ENCODE measurements at regions not wholly inside any gene's neighbourhood (a gene's known extent, or its start where the extent isn't known, plus 50 kb on each side); places are given as distances from the start of the nearest gene placed in this dataset.

DNA sequence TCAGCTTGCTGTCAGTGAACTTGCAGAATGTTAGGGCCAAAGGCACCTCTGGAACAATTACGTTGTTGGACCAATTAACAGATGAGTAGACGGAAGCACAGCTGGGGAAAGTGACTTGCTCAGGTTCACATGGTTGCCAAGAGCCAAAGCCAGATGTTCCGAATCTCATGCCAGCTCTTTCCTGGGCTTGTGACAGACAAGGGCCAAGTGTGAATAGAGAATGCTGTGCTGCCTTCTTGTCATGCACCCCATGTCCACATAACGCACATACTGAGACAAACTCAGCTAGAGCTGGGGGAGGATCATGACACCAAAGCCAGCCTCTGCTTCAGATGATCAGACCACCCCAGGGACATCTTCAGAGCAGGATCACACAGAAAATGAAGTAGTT lies 616.3 kb downstream of the INSC start:
- no peak for DNase-seq (ENCODE audit: low spot score)

DNA sequence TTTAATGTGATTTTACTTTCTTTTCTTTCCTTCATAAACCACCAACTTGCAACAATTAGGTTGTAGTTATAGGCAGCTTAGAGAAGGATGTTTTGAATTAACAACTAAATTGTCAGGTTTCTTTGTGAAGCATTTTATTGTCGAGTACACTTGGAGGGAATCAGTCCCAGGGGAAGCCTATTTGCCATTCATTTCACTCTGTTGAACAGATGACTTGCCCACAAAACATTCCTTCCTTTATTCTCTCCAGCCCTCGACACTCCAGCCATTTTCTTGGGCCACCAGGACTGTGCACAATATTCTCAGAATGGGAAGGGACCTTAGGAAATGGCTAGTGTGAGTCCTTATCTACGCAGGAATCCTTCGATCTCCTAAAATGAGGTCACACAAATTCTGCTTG lies 620.6 kb downstream of the SOX6 start:
- no peak for DNase-seq (ENCODE audit: low spot score)

DNA sequence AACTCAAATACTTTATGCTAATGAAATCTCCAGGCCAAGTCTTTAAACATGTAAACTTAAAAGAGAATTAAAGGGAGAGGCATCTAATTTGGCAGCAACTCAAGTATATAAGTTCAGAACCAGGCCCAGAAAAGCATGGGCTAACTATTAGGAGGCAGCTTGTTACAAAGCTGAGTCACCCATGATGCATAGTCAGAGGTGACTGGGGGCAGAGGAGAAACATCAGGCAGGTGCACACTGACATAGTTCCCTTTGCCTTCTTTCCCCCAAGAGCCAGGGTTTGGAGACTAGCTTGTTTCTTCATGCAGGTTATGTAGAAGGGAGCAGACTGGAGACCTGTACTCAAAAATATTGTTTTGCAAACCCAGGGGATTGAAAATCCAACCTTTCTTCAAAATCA lies 619.0 kb downstream of the SOX6 start:
- DNase-seq (ENCODE audit: low spot score), result no peak

DNA sequence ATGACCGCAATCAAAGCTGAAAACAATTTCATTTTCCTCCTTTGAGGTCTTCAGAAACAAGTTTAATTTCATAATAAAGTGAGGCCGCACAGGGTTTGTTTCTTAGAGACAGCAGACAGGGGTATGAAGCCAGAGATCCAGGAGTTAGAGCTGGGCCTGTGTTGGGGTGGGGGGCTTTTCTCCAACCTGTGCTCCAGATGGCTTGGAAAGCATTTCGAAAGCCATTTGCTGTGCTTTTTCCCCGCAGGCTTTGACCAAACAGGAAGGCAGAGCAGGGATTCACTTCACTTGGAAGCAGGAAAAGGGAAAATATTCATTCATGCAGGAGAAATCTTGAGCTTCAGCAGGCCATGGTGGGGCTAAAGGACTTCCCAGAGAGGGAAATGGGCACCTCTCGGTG lies 617.4 kb downstream of the SOX6 start:
- DNase-seq (ENCODE audit: low spot score), result no peak

DNA sequence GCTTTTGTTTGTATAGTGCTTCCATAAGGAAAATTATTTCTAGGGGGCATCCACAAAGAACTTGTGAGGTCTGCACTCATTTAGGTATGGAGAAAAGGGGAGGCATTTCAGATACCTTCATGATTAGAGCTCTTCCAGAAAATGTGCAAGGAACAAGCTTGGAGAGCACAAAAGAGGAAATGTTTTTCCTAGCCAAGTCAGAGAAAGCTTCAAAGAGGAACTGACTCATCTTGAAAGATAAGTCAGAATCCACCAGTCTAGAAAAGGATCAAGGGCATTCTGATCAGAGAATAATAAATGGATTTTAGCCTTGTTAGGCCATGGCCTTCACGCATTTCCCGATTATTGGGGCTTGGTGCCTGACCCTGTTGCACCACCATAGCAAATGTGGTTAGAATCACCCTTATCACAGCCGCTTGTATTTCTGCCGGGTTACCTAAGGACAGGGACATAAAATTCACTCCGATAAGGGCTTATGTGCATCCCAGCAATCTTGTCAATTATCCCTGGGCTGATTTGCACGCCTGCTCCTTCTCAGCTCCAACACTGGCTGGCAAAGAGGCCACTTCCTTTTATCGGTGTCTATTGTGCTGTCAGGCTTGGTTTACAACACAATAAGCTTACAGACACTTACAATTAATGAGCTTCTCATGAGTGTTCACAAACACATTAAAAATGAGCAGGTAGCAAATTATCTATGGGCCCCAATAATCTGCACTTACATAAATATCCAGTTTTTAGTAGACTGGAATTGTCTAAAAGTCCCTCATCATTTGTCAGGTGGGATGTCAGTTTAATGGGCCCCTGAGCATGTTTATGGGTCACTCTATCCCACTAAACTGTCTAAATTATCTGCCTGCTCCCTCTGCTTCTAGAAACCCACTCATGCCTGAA lies 613.5 kb downstream of the SOX6 start:
- peak; percentile 65 for DNase-seq (ENCODE audit: low spot score)

DNA sequence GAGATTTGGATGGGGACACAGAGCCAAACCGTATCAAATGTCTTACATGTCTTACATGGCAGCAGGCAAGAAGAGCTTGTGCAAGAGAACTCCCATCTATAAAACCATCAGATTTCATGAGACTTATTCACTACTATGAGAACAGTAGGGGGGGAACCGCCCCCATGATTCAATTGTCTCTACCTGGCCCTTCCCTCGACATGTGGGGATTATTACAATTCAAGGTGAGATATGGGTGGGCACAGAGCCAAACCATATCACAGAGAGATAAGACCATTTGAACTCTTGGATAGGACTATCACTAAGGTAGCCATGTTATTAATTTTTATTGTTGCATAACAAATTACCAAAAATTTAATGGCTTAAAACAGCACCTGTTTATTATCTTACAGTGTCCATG lies 611.7 kb downstream of the SOX6 start:
- no peak for DNase-seq (ENCODE audit: low spot score)

DNA sequence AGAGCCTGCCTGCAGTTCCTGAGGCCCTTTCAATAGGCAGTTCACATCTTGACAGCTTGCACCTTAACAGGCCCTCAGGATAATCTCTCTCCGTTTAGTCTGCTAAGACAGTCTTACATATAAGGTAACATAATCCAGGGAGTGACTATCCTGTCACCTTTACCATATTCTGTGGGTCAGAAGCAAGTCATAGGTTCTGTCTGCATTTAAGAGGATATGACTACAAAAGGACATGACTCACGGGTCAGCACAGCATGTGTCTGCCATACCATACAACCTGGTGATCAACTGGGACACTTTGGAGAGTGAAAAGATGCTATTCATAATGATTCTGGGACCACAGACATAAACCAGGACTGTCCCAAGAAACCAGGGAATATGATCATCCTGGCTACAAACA lies 611.1 kb downstream of the SOX6 start:
- DNase-seq (ENCODE audit: low spot score), result no peak

DNA sequence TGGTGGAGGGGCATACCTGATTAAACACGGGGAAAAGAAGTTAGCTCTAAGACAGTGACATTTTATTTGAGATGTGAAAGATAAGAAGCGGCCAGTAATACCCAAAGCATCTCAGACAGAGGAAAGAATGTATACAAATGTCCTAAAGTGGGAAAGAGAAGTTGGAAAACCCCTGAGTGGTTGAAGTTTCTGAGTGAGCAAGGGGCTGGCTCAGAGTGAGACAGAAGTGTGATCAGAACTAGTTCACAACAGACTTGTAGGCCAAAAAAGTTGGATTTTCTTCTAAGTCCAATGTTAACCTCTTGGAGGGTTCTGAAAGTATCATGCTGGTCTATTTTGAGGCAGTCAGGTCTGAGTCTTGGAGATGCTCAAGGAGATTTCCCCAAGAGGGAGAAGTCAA lies 608.7 kb downstream of the SOX6 start:
- no peak for DNase-seq (ENCODE audit: low spot score)

DNA sequence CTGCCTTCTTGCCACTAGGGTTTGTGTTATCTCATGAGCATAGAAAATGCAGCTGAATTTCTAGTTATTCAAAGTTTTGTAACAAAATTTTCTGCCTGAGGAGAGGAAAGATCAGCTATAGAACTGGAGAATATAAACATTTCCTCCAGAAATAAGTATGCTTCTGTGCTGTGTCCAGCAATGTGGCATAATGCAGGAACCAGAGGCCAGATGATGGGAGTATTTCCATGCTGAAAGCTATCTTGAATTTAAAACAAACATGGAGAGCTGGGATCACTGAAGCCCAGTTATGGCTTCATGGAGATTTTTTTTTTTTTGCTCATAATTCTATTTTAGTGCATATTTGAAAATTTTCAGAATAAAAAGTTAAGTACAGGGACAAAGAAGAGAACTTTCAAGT lies 608.2 kb downstream of the SOX6 start:
- no peak for DNase-seq (ENCODE audit: low spot score)

DNA sequence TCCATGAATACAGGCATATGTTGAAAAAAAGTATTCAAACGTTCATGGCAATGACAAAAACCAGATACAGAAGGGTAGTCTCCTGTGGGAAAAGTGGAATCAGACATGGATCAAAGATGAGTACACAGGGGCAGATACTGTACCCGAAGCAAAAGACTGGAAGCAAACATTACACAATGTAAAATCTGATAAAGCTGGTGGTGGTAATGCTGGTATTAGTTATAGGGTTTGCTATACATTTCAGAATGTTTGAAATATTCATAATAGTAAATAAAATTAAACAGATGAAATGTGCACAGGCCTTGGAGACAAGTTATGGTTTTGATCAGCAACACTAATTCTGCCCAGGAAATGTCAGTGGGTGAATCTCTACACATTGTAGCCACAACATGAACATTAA lies 607.6 kb downstream of the SOX6 start:
- DNase-seq (ENCODE audit: low spot score), result no peak

DNA sequence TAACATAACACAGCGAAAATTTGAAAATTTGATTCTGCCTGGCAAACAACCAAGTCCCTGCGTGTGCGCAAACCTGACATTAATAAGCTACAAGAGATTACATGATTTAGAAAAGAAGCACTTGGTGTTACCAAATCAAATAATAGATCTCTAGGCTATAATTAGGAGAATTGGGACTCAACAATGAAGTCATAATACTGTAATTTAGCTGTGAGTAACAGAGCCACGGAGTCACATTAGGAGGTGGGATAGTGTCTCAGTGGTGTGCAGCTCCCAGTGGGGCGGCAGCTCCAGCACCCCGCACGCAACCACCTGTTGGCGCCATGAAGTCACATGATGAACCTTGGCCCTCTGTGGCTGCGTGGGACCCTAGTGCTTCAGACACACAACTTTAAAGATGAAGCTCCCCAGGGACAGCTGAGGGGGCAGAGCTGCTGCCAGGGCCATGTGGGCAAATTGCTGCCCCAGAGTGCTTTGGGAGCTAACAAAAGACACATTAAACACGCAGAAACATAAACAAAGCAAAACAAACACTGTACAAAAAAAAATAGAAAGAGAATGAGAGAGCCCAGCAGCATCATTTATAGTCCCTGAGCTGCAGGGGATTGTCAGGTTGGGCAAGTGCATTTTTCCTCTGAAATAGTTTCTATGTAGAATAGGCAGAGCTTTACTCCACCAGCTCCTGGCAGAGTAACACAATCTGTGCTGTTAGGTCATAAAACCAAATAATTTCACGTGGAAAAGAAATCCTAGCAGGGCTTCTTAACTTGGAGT lies 605.6 kb downstream of the SOX6 start:
- DNase-seq (ENCODE audit: low spot score), result no peak

DNA sequence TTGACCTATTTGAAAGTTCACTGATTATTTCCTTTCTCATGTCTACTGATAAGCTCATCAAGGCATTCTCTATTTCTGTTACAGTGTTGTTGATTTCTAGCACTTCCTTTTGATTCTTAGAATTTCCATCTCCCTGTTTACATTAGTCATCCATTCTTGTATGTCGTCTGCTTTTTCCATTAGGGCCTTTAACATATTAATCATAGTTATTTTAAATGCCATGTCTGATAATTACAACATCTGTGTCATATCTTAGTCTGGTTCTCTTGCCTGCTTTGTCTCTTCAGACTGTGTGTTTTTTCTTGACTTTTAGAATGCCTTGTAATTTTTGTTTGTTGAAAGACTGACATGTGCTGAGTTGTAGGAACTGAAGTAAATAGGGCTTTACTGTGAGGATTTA lies 602.1 kb downstream of the SOX6 start:
- no peak for DNase-seq (ENCODE audit: low spot score)

DNA sequence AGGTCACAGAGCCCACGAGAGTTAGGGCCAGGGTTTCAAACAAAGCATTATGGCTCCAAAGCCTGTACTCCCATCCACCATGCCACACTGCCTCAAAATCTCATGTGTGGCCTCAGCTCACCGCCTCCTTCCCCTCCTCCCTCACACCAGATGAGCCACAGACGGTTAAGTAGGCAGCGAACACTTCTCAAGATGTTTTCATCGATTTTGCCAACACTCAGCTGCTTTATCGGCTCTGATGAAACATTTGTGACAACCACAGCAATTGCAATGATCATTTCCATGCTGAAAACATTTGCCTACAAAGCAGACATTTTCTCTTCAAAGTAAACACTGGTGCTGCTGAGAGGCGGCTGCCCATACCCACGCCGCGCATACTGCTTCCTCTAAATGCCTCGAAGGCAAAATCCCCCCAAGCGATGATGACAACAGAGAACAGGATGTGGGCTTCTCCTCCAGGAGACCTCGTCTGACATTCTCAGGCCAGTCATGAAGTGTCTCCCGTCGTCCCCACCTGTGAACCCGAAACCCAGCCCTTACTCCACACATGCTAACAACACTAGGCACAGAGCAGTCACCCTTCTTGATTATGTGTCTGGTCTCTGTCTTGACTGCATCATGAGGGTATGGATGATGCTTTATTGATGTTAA lies 599.2 kb downstream of the SOX6 start:
- no peak for DNase-seq (ENCODE audit: low spot score)

DNA sequence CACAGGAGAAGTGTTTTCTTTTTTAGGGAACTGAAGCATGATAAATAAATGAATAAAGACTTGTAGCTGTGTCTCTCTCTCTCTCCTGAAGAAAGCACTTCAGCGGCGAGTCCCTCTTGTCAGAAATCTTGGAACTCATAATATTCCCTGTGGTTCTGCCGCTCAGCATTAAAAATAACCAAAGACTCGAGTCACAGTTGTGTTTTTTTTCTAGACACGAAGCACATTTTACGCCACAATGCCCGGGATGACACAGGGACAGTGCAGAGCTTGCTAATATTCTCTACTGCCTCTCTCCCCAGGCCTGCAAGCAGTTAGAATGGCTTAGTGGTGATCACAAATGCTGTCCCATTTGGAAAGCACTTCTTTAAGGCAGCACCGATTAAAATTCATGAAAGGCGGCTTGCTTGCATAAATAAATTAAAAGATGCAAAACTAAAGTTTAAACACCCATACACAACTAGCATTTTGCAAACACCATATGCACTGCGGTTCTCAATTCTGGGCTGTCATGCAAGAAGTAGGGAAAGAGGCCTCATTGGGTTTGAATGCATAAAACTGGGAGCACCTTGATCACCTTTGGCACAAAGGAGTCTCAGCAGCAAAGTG lies 597.4 kb downstream of the SOX6 start:
- no peak for DNase-seq (ENCODE audit: low spot score)

DNA sequence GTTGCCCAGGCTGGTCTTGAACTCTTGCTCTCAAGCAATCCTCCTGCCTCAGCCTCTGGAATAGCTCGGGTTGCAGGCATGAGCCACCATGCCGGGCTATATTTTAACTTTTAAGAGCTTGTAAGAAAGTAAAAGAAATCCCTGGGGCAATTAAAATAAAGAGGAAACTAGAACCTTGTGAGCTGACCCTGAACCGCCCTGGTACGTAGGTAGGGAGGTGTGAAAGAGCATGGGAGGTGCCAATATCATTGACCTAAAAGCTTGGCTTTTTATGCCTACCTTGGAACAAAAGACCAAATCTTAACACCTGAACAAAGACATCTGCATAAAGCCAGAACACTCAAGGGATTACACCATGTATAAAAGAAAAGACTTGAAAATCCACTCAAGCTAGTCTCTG lies 595.1 kb downstream of the SOX6 start:
- DNase-seq (ENCODE audit: low spot score), result no peak

DNA sequence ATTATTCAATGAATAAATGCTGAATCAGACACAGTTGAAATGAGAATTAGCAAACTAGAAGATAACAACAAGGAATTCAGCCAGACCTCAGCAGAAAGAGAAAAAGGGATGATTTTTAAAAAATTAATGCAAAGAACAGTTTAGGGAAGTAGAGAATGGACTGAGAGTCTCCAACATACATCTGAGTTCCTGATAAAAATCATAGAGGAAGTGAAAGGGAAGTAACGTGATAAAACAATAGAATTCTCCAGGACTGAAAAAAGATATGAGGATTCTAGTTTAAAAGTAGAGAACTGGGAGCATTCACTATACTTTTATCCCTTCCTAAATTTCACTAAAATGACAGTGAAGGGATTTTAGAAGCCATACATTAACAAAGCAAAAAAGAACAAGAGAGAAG lies 592.0 kb downstream of the SOX6 start:
- peak; percentile 30 for DNase-seq (ENCODE audit: low spot score)

DNA sequence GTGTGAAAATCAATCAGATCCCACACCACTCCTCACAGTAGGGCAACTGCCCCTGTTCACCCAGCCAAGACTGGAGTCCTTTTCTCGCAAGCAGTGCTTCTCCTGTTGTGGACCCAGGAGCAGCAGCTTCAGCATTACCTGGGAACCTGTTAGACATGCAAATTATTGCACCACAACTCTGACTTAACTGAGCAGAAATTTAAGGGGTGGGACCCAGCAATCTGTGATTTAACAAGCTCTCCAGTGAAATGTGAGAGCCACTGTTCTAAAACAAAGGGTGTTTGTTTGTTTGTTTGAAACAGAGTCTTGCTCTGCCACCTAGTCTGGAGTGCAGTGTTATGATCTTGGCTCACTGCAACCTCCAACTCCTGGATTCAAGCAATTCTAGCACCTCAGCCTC lies 591.4 kb downstream of the SOX6 start:
- DNase-seq (ENCODE audit: low spot score), result no peak

DNA sequence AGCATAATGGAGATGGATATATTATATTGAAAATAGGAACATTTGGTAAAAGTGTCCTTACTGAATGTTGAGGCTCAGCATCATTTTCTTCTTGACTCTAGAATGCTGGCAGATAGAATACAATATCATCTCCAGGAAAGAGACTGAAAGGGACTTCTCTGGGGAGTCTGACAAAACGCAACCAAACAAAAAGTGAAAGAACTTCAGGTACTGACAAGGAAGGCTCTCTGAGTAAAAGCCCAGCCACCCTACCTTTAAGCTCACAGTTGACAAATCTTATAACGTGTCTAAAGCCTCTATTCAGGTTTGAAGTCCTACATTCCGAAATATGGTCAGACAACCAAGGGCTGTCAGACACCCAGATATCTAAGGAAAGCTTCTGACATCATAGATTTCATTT lies 590.8 kb downstream of the SOX6 start:
- no peak for DNase-seq (ENCODE audit: low spot score)

DNA sequence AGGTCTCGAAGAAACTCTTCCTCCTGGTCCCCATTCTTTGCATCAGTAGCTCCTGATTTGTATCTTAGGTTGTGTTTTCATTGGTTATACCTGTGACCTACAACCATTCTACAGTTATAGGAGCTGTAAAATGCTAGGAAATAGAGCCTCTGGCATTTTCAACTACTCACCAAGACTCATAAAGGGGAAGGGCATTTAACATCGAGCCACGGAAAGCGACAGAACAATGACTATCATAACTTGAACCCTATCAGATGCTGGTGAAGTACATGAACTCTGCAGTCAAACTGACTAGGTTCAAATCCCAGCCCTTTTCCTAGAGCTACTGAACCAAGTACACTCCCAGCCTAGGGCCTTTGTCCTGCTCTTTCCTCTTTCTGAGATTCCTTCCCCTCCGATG lies 588.0 kb downstream of the SOX6 start:
- no peak for DNase-seq (ENCODE audit: low spot score)

DNA sequence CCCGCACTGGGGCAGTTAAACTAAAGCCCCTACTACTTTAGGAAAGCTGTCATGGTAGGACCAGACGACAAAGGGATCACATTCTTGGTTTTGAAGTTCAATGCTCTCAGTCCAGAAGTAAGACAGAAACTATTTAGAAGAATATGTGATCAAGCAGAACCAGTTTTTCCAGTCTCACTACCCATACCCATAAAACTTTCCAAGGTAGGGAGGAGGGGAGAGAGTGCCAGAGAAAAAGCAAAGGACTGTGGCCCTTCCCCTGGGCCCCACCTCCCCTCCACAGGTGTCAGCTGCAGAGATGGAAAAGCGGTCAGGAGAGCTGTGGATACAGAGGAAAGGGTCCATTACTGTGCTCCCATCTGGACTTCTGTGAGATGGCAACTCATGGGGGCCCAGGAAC lies 587.1 kb downstream of the SOX6 start:
- DNase-seq (ENCODE audit: low spot score), result no peak

DNA sequence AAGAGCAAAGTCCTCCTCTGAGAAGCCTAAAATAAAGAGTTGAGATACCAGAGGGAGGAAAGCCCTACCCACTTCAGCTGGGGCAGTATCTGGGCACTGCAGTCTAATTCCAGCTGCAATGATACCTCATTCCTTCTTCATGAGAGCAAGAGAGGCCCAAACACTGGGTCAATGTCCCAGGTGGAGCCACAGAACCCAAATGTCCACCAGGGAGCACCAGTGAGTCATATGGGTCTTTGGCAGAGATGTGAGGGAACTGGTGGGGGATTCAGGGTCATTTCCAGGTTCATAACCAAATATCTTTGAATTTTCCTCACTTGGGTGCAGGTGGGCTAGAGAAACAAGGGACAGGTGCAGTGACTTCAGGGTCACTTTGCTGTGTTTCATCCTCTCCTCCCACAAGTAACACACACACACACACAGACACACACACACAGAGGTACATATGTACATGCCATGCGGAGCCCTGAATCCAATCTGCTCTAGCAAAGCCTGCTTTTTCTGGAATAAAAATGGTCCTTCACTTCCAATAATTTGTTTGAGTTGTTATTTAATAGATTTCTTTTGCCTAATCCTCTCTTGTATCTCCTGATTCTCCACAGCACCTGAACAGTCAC lies 585.4 kb downstream of the SOX6 start:
- DNase-seq (ENCODE audit: low spot score), result peak; percentile 24

DNA sequence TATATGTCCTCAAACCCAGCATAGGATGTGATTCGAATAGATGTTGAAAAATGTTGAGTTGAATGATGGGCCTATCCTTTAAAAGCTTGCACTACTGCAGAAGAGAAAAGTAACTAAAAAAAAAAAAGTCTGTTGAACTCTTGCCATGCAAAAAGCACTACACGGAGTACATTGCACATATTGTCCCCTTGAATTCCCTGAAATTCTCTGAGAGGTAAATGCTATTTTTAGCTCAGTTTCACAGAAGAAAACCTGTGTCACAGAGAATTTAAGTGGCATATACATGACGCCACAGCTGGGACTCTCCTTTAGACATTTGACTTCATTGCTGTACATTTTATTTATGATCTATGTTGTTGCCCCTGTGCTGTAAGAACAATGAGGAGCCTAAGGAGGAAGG lies 583.8 kb downstream of the SOX6 start:
- no peak for DNase-seq (ENCODE audit: low spot score)
